PC-9 (cell line): ENCODE measurements at regions not wholly inside any gene's neighbourhood (a gene's known extent, or its start where the extent isn't known, plus 50 kb on each side); places are given as distances from the start of the nearest gene placed in this dataset.
A peak's percentile ranks its signal among the peaks of the same experiment; 100 is the strongest.
"Not testable (repeated sequence)": the region's sequence is repeated elsewhere in the genome, so short reads cannot be mapped to it uniquely, and the experiment has no call there.

ENCODE experiments used
- BruUV-seq: library from RNA; stranded (reverse); fragments of 400-500 nt; replicated peaks from 2 replicates; lab custom pipeline; 2021; lab: Mats Ljungman, UMichigan
- CTCF ChIA-PET: fragments of 300-600 bp; sonication (Branson Sonifier 250); formaldehyde crosslinking; loops from one replicate; lab custom pipeline; 2022; ENCODE audit warnings: antibody characterized with exemption; lab: Charles Lee
- POLR2A ChIA-PET: fragments of 300-600 bp; sonication (Branson Sonifier 250); formaldehyde crosslinking; loops from one replicate; lab custom pipeline; 2022; ENCODE audit warnings: antibody characterized with exemption; ENCODE audit not compliant: unreplicated experiment; lab: Charles Lee
- DNase-seq, 2 experiments: peaks; one replicate each; pipeline versions ENCODE4 v3.0.0 to v3.0.0-alpha.2; 2015 to 2022; ENCODE audit warnings: mixed read lengths in 1 of 2
- H2AFZ ChIP-seq: fragments of 200-600 bp; sonication (generic); 2 replicates; pipeline ENCODE4 v1.8.1; 2017; ENCODE audit warnings: antibody characterized with exemption
- H3F3A ChIP-seq: fragments of 200-600 bp; sonication (generic); 2 replicates; pipeline ENCODE4 v1.8.1; 2017; ENCODE audit warnings: antibody characterized with exemption, mild to moderate bottlenecking, low read depth; ENCODE audit not compliant: insufficient read depth
- H3K27ac ChIP-seq: fragments of 200-600 bp; sonication (generic); 2 replicates; pipeline ENCODE4 v1.6.1; 2016; ENCODE audit warnings: mixed run types
- H3K27me3 ChIP-seq: fragments of 200-600 bp; sonication (generic); 2 replicates; pipeline ENCODE4 v1.6.1; 2016; ENCODE audit warnings: low read depth, mixed run types; ENCODE audit not compliant: insufficient read depth
- H3K36me3 ChIP-seq: fragments of 200-600 bp; sonication (generic); 2 replicates; pipeline ENCODE4 v1.6.1; 2016; ENCODE audit warnings: low read depth, mixed run types
- H3K4me1 ChIP-seq: fragments of 200-600 bp; sonication (generic); replicated peaks from 2 replicates; pipeline ENCODE4 v1.6.1; 2016; ENCODE audit warnings: mixed run types; ENCODE audit not compliant: insufficient read depth
- H3K4me2 ChIP-seq: fragments of 200-600 bp; sonication (generic); 2 replicates; pipeline ENCODE4 v1.6.1; 2017; ENCODE audit warnings: mixed run types
- H3K4me3 ChIP-seq: fragments of 200-600 bp; sonication (generic); 2 replicates; pipeline ENCODE4 v1.6.1; 2016; ENCODE audit warnings: mixed run types
- H3K79me2 ChIP-seq: fragments of 200-600 bp; sonication (generic); 2 replicates; pipeline ENCODE4 v1.6.1; 2017; ENCODE audit warnings: low read depth, mixed run types
- H3K9me2 ChIP-seq: fragments of 200-600 bp; sonication (generic); 2 replicates; pipeline ENCODE4 v1.8.1; 2017; ENCODE audit warnings: mild to moderate bottlenecking; ENCODE audit not compliant: insufficient read depth
- H3K9me3 ChIP-seq: fragments of 200-600 bp; sonication (generic); 2 replicates; pipeline ENCODE4 v1.8.1; 2016; ENCODE audit warnings: low read depth; ENCODE audit not compliant: insufficient read depth
- H4K20me1 ChIP-seq: fragments of 200-600 bp; sonication (generic); 2 replicates; pipeline ENCODE4 v1.8.1; 2017; ENCODE audit not compliant: insufficient read depth
- CTCF ChIP-seq: fragments of 200-600 bp; sonication (generic); conservative IDR thresholded peaks from 2 replicates; pipeline ENCODE4 v1.6.1; 2017; ENCODE audit warnings: mixed run types, antibody characterized with exemption, mild to moderate bottlenecking, moderate library complexity
- EZH2 ChIP-seq: fragments of 200-600 bp; sonication (generic); IDR thresholded peaks from 2 replicates; pipeline ENCODE4 v1.8.0; 2017; ENCODE audit warnings: antibody characterized with exemption, low read depth
- intact Hi-C: fragments of 100-400 bp; cut with micrococcal nuclease; formaldehyde crosslinking; loops from one replicate; pipeline ENCODE4 v1.10.0; 2022; ENCODE audit not compliant: unreplicated experiment

GRCh38 chr5:164326219-164326618 is 820.8 kb downstream of the MAT2B start:
- BruUV-seq = no TSS peak

GRCh38 chr5:164327166-164327565 is 821.7 kb downstream of the MAT2B start:
- H3K4me1 ChIP-seq, H3K4me3 ChIP-seq, H3K36me3 ChIP-seq, H3K9me3 ChIP-seq, H3F3A ChIP-seq, H3K27me3 ChIP-seq, POLR2A ChIA-PET, H2AFZ ChIP-seq, intact Hi-C loops, BruUV-seq, H3K4me2 ChIP-seq, CTCF ChIA-PET, H3K27ac ChIP-seq, H3K9me2 ChIP-seq, H3K79me2 ChIP-seq, H4K20me1 ChIP-seq, DNase-seq: not testable (repeated sequence)

More at GRCh38 chr5:164326219-164326618, 820.8 kb downstream of the MAT2B start:
- ChIA-PET CTCF (no interaction called here), POLR2A (no interaction called here)
- Histone ChIP-seq H3F3A (no peaks in the 10 kb centered on the region), H3K36me3 (no peaks in the 10 kb centered on the region), H3K4me1 (no peaks in the 10 kb centered on the region), H3K27me3 (no peaks in the 10 kb centered on the region), H3K4me3 (no peak overlapping the region), H3K9me3 (no peaks in the 10 kb centered on the region), H3K4me2 (no peak overlapping the region), H2AFZ (no peak overlapping the region), H3K27ac (no peak overlapping the region), H4K20me1 (no peaks in the 10 kb centered on the region), H3K79me2 (no peaks in the 10 kb centered on the region), H3K9me2 (no peaks in the 10 kb centered on the region)
- no peak for DNase-seq
- intact Hi-C loops = no loop called here
- TF ChIP-seq CTCF = peak; percentile 43
- TF ChIP-seq EZH2 = no peak

GRCh38 chr5:164332349-164333196 is 827.2 kb downstream of the MAT2B start:
- intact Hi-C loops = no loop called here
- H3K36me3 ChIP-seq = no peaks in the 10 kb centered on the region
- TF ChIP-seq CTCF (no peak), EZH2 (no peak)
- H3K9me2 ChIP-seq = no peaks in the 10 kb centered on the region; the same call in 1 of the 2 replicates
- H3K4me3 ChIP-seq = no peak overlapping the region
- ChIA-PET POLR2A (no interaction called here), CTCF (no interaction called here)
- H3K4me2 ChIP-seq = no peak overlapping the region
- no TSS peak for BruUV-seq
- no peaks in the 10 kb centered on the region for H3F3A ChIP-seq
- no peaks in the 10 kb centered on the region for H3K9me3 ChIP-seq
- no peak for DNase-seq
- H3K27me3 ChIP-seq = no peaks in the 10 kb centered on the region
- H2AFZ ChIP-seq = no peak overlapping the region
- H3K4me1 ChIP-seq = no peaks in the 10 kb centered on the region
- H3K27ac ChIP-seq = no peak overlapping the region
- H4K20me1 ChIP-seq = no peaks in the 10 kb centered on the region
- H3K79me2 ChIP-seq = no peaks in the 10 kb centered on the region
